AG04449 (cell line): ENCODE measurements at regions not wholly inside any gene's neighbourhood (a gene's known extent, or its start where the extent isn't known, plus 50 kb on each side); places are given as distances from the start of the nearest gene placed in this dataset.

ENCODE experiments used
- CTCF ChIA-PET: fragments of 350-600 bp; formaldehyde crosslinking; extraction: SDS; loops from one replicate; lab custom pipeline; 2021; ENCODE audit warnings: antibody characterized with exemption; lab: Yijun Ruan, JAX
- POLR2A ChIA-PET: fragments of 400-600, 350-600 bp; formaldehyde crosslinking; extraction: SDS; loops from one replicate; lab custom pipeline; 2020; ENCODE audit warnings: antibody characterized with exemption, inconsistent platforms; lab: Yijun Ruan, JAX
- DNase-seq: peaks from one replicate; pipeline ENCODE4 v3.0.0-alpha.2; 2010; ENCODE audit warnings: low read depth, low spot score
- H3K4me3 ChIP-seq: 2 replicates; pipeline ENCODE4 v1.5.1; 2011; ENCODE audit warnings: low read depth, mild to moderate bottlenecking, control low read depth, low read length
- TF ChIP-seq, protein P1 (sequence below): IDR thresholded peaks from one replicate; pipeline ENCODE4 v1.5.1; 2011; ENCODE audit warnings: mild to moderate bottlenecking, moderate library complexity, low read length, control low read depth, inconsistent platforms; ENCODE audit not compliant: insufficient read depth; ENCODE audit errors: missing control alignments

DNA sequence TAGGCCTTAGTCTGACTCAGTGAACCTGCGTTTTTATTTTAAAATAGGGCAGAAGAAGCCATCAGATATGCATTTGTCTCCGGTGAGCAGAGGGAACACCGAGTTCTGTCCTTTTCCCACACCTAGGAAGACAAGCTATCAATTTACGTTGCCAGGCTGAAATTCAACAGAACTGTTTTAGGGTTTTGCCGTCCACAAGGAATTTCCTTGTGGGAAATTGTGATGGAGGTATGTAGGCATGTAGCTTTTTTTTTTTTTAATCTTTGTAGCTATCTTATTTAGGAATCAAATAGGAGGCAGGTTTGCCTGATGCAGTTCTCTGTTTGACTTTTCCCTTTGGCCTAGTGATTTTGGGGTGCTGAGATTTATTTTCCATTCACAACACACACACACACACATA, 62.0 kb upstream of the ASAP2 start:
- TF ChIP-seq, protein P1, sequence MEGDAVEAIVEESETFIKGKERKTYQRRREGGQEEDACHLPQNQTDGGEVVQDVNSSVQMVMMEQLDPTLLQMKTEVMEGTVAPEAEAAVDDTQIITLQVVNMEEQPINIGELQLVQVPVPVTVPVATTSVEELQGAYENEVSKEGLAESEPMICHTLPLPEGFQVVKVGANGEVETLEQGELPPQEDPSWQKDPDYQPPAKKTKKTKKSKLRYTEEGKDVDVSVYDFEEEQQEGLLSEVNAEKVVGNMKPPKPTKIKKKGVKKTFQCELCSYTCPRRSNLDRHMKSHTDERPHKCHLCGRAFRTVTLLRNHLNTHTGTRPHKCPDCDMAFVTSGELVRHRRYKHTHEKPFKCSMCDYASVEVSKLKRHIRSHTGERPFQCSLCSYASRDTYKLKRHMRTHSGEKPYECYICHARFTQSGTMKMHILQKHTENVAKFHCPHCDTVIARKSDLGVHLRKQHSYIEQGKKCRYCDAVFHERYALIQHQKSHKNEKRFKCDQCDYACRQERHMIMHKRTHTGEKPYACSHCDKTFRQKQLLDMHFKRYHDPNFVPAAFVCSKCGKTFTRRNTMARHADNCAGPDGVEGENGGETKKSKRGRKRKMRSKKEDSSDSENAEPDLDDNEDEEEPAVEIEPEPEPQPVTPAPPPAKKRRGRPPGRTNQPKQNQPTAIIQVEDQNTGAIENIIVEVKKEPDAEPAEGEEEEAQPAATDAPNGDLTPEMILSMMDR, result no peak
- ChIA-PET CTCF (interaction anchor here (0.6 to 9.2 kb wide), 5 partner anchors 61 to 229 kb away, joined by 3 to 118 read pairs (median 4); no protein-coding TSS in a partner anchor), POLR2A (no interaction called here)
- H3K4me3 ChIP-seq, result no peak overlapping the region
- DNase-seq, result no peak

DNA sequence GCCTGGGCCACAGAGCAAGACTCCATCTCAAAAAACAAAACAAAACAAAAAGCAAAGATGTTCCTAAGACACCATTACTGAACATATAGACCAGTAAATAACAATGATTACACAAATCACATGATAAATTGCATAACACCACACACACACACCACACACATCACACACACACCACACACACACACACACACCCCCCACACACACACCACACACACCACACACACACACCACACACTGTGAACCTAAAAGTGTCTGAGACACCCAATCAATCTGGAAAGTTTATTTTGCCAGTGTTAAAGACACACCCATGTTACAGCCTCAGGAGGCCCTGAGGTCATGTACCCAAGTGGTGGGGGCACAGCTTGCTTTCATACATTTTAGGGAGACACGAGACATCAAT, 62.6 kb upstream of the ASAP2 start:
- H3K4me3 ChIP-seq, result no peak overlapping the region
- TF ChIP-seq, protein P1, result no peak
- DNase-seq, result no peak
- POLR2A ChIA-PET, result no interaction called here
- CTCF ChIA-PET, result interaction anchor here (0.6 to 9.7 kb wide), 17 partner anchors 15 to 330 kb away, joined by 3 to 120 read pairs (median 7); no protein-coding TSS in a partner anchor

DNA sequence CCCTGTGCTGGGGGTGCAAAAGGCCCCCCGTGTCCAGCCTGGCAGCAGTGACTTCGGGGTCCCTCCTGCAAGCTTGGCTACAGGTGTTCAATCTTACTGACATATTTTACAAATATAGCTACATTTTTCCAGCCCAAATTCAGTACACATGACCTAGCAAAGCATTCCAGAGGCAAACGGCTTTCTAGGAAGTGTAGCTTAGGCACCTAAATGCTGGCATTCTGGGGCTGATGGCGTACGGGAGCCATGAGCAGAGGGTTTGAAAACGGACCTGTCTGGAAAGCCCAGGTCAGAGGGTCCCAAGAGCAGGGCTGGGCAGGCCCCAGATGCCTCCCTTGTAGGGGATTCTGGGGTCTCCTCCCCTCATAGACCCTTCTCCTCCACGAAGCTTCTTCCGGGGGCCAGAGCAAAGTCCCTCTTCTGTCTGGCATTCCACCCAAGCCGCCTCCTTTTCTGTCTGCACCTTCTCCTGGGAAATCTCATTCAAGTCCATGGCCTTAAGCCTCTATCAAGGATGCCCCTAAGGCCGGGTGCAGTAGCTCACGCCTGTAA, 63.3 kb upstream of the ASAP2 start:
- TF ChIP-seq, protein P1, result no peak
- H3K4me3 ChIP-seq, result peak overlapping the region; percentile 35; the same call in 1 of the 2 replicates
- ChIA-PET CTCF (interaction anchor here (0.7 to 9.7 kb wide), 41 partner anchors 9 to 412 kb away, joined by 3 to 120 read pairs (median 5); partner anchors contain the start of genes ADAM17, CPSF3 and ITGB1BP1), POLR2A (interaction anchor here (0.6 to 1.8 kb wide), 4 partner anchors 145 to 506 kb away, joined by 3 to 5 read pairs (median 4); no protein-coding TSS in a partner anchor)
- no peak for DNase-seq

DNA sequence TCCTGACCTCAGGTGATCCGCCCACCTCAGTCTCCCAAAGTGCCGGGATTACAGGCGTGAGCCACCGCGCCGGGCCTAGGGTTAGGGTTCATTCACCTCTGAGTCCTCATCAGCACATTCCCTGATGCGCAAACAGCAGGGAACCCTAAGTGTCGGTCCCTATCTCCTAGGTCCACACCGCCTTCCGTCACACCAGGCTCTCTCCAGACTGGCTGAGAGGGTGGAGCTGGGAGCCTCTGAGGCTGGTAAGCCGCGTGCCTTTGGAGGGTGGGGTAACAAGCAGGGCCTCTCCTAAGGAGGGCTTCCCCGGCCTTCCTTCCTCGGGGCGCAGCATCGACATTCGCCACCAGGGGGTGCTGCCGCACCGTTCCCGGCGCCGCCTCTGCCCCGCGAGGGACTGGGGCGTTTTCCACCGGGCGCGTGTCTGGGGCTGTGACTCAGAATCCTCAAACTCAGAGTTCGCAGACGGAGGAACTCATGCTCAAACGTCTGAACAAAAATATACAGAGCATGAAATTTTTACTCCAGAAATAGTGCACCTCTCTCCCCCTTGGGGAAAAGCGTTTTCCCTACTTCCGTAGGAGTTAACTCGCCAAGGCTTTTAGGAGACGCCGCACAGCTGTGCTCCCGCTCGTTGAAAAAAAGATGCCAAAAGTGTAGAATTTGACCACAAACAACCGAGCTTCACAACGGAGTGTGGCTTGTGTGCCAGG, 63.9 kb upstream of the ASAP2 start:
- DNase-seq, result peak; percentile 52
- POLR2A ChIA-PET, result interaction anchor here (0.6 to 1.8 kb wide), 3 partner anchors 222 to 506 kb away, joined by 3 to 5 read pairs (median 4); no protein-coding TSS in a partner anchor
- CTCF ChIA-PET, result interaction anchor here (0.6 to 9.7 kb wide), 52 partner anchors 8 to 413 kb away, joined by 3 to 120 read pairs (median 5); partner anchors contain the start of genes ADAM17, CPSF3 and ITGB1BP1
- H3K4me3 ChIP-seq, result peak overlapping the region; percentile 35
- TF ChIP-seq, protein P1, result peak; percentile 95

DNA sequence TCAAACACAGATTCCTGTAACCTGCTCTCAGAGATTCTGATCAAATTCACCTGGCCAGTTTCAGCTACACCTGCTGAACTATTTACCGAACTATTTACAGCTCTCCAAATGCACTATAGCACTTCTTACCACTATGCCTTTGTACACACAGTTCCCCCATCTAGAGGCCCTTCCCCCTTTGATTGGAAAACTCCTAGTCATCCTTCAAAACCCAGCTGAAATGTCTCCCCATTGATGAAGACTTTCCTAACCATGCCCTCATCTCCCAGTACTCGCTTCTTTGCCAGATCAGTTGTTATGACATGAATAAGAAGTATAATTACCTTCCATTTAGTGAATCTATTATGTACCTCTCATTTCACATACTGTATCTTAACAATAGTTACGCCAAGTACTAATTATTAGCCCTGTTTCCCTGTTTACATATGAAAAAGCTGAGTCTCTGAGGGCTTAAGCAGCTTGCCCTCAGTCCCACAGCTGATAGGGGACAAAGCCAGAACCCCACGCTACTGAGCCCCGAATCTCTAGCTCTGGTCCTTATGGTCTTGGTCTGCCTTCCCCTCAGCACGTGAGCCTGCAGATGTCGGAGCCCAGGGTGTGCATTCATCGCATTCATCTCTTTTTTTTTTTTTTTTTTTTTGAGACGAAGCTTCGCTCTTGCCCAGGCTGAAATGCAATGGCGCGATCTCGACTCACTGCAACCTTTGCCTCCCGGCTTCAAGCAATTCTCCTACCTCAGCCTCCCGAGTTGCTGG, 64.7 kb upstream of the ASAP2 start:
- H3K4me3 ChIP-seq, result no peak overlapping the region
- DNase-seq, result no peak
- TF ChIP-seq, protein P1, result no peak
- POLR2A ChIA-PET, result interaction anchor here (1.8 kb wide), 1 partner anchor 229 kb away, joined by 5 read pairs; no protein-coding TSS in a partner anchor
- CTCF ChIA-PET, result interaction anchor here (0.6 to 9.7 kb wide), 47 partner anchors 9 to 379 kb away, joined by 3 to 120 read pairs (median 5); partner anchors contain the start of genes CPSF3 and ITGB1BP1
